EL (cell line): ENCODE measurements at regions not wholly inside any gene's neighbourhood (a gene's known extent, or its start where the extent isn't known, plus 50 kb on each side); places are given as distances from the start of the nearest gene placed in this dataset.
"Not testable (repeated sequence)": the region's sequence is repeated elsewhere in the genome, so short reads cannot be mapped to it uniquely, and the experiment has no call there.

Experiments used
- DNase-seq: peaks from one replicate; pipeline ENCODE4 v3.0.0-alpha.2; 2016

DNA sequence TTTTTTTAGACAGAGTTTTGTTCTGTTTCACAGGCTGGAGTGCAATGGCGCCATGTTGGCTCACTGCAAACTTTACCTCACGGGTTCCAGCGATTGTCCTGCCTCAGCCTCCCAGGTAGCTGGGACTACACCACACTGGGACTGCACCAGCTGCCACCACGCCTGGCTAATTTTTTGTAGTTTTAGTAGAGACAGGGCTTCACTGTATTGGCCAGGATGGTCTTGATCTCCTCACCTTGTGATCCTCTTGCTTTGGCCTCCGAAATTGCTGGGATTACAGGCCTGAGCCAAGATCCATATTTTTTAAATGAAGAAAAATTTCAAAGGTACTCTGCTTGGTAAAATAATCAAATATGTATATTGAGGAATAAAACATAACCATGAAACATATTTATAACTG lies 195.8 kb upstream of the TPTE start:
- peak; percentile 76 for DNase-seq

GRCh38 chr21:10326146-10326545 lies 195.2 kb upstream of the TPTE start:
- not testable (repeated sequence) for DNase-seq

GRCh38 chr21:10328646-10329045 lies 192.7 kb upstream of the TPTE start:
- not testable (repeated sequence) for DNase-seq

DNA sequence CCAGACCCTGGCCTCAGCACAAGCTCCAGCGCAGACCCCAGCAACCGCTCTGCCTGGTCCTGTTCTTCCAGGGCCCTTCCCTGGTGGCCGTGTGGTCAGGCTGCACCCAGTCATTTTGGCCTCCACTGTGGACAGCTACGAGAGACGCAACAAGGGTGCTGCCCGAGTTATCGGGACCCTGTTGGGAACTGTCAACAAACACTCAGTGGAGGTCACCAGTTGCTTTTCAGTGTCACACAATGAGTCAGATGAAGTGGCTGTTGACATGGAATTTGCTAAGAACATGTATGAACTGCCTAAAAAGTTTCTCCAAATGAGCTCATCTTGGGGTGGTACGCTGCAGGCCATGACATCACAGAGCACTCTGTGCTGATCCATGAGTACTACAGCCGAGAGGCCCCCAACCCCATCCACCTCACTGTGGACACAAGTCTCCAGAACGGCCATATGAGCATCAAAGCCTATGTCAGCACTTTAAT lies 190.7 kb upstream of the TPTE start:
- DNase-seq = not testable (repeated sequence)

DNA sequence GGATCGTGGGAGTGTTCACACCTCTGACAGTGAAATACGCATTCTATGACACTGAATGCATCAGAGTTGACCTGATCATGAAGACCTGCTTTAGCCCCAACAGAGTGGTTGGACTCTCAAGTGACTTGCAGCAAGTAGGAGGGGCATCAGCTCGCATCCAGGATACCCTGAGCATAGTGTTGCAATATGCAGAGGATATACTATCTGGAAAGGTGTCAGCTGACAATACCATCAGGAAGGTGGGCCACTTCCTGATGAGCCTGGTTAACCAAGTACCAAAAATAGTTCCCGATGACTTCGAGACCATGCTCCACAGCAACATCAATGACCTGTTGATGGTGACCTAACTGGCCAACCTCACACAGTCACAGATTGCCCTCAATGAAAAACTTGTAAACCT lies 190.2 kb upstream of the TPTE start:
- DNase-seq = not testable (repeated sequence)

DNA sequence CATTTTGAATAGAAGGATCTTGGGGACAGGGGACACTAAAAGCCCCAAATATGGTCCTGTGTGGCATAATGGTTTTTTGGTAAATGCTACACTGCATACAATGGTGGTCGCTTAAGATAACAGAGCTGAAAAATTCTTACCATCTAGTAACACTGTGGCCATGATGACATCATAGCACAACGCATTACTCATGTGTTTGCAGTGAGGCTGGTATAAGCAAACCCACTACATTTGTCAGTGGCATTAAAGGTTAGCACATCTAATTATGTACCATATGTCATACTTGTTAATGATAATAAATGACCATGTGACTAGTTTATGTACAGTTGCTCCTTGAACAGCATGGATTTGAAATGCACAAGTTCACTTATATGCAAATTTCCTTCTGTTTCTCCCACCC lies 188.4 kb upstream of the TPTE start:
- DNase-seq = not testable (repeated sequence)

DNA sequence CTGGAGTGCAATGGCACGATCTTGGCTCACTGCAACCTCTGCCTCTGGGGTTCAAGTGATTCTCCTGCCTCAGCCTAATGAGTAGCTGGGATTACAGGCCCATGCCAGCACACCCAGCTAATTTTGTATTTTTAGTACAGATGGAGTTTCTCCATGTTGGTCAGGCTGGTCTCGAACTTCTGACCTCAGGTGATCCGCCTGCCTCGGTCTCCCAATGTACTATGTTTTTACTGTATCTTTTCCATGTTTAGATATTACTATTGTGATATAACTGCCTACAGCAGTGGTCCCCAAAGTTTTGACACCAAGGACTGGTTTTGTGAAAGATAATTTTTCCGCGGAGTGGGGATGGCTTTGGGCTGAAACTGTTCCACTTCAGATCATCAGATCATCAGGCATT lies 187.0 kb upstream of the TPTE start:
- DNase-seq = not testable (repeated sequence)

DNA sequence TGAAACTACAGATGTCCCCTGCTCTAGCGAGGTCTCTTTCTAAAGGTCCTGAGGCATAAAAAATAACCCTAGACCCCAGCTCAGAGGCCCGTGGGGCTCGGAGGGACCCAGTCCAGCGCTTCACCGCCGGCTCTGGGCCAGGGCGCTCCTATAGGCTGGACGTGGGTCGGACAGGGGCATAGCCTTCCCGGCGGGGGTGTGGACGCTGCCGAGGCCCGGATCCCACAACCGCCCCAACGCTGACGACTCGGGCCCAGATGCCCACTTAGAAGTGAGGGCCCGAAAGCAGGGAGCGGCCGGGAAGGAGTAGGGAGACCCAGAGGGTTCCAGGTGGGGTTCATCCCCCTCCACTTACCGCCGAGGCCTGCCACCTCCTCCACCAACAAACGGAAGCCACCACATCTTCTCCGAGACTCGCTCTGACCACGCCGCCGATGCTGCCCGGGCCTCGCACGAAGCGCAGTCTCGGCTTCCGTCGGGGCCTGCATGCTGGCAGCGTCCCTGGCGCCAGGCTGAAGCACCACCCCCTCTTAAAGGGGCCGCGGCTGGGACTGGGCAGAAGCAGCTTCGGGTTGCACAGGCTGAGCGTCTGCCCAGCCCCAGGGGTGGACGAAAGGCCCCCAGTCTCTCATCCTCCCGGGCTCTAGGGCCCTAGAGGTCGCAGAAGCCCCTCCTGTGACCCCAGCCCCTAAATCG lies 179.0 kb upstream of the TPTE start:
- DNase-seq = not testable (repeated sequence)

DNA sequence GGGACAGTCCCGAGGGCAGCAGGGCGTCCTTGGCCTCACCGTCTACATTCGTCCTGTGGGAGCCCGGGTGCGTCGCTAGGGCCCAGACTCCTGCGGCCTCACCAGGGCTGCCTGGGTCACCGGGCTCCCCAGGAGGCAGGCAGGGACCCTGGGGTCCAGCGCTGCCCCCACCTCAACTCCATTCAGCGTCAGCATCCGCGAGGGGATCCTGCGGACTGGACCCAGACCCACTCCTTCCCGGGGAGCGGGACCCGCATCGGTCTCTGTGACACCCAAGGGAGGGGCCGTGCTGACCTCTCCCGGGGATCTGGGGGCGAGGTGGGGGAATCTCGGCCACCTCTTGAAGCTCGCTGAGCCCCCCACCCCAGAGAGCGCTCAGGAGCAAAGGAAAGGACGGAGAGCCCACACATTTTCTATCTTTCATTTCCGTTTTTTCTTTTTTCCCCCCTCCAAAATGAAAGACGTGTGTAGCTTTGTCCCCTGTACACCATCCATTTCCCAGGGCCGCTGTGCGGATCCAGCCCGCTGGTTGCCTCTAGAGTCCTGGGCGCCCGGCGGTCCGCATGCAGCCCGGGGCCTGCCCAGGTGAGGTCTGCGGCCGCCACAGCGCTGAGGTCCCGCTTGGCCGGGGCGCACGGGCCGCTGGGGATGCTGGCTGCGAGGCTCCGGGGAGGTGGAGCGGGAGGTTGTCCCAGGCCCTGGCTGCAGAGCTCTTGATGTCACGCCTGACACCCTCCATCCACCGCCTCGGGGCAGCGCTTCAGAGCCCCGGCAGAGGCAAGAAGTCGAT lies 178.0 kb upstream of the TPTE start:
- not testable (repeated sequence) for DNase-seq

DNA sequence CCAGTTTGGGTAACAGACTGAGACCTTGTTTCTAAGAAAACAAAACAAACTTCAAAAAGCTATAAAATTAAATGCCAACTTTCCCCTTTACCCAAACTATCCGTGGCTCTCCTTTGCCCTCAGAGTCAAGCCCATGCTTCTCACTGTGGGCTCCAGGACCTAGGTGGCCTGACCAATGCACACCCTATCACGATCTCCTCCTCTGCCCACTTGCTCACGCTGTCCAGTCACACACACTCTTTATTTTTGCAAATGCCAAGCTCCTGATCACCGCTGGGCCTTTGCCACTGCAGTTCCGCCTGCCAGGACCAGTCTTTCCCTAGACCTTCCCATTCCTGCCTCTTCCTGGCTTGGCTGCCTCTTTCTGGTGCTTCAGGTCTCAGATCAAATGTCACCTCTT lies 177.1 kb upstream of the TPTE start:
- DNase-seq = not testable (repeated sequence)

GRCh38 chr21:10345178-10345612 lies 176.2 kb upstream of the TPTE start:
- DNase-seq = not testable (repeated sequence)

- DNase-seq = not testable (repeated sequence)
Observed at GRCh38 chr21:10346249-10346648, 175.1 kb upstream of the TPTE start.

- DNase-seq = not testable (repeated sequence)
Observed at GRCh38 chr21:10346933-10347615, 174.3 kb upstream of the TPTE start.

- DNase-seq = not testable (repeated sequence)
Observed at GRCh38 chr21:10347675-10348074, 173.7 kb upstream of the TPTE start.

DNA sequence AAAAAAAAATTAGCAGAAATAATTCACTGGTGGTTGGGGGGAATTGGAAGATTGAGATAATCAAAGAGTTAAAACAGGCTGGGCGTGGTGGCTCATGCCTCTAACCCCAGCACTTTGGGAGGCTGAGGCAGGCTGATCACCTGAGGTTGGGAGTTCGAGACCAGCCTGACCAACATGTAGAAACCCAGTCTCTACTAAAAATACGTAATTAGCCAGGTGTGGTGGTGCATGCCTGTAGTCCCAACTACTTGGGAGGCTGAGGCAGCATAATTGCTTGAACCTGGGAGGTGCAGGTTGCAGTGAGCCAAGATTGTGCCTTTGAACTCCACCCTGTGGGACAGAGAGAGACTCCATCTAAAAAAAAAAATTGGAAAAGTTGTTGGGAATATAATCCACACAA lies 173.2 kb upstream of the TPTE start:
- DNase-seq = not testable (repeated sequence)

DNA sequence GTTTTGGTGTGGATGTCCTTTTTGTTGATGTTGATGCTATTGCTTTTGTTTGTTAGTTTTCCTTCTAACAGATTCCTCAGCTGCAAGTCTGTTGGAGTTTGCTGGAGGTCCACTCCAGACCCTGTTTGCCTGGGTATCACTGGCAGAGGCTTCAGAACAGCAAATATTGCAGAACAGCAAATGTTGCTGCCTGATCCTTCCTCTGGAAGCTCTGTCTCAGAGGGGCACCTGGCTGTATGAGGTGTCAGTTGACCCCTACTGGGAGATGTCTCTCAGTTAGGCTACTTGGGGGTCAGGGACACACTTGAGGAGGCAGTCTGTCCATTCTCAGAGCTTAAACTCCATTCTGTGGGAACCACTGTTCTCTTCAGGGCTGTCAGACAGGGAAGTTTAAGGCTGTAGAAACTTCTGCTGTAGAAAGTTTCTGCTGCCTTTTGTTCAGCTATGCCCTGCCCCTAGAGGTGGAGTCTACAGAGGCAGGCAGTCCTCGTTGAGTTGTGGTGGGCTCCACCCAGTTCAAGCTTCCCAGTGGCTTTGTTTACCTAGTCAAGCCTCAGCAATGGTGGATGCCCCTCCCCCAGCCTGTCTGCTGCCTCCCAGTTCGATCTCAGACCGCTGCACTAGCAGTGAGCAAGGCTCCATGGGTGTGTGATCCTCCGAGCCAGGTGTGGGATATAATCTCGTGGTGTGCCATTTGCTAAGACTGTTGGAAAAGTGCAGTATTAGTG lies 166.4 kb upstream of the TPTE start:
- DNase-seq = not testable (repeated sequence)

DNA sequence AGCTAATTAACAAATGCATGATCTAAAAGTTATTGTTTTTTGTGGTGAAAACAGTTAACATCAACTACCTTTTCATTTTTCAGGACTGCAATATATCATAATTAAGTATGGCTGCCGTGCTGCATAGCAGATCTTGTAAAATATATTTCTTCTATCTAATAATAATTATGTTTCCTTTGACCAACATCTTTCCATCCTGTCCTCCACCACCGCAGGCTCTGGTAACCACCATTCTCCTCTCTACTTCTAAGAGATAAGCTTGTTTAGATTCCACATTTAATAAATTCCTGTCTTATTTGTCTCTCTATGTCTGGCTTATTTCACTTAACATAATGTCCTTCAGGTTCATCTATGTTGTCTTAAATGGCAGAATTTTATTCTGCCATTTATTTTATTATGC lies 162.3 kb upstream of the TPTE start:
- not testable (repeated sequence) for DNase-seq

GRCh38 chr21:10359911-10360310 lies 161.5 kb upstream of the TPTE start:
- DNase-seq = not testable (repeated sequence)

DNA sequence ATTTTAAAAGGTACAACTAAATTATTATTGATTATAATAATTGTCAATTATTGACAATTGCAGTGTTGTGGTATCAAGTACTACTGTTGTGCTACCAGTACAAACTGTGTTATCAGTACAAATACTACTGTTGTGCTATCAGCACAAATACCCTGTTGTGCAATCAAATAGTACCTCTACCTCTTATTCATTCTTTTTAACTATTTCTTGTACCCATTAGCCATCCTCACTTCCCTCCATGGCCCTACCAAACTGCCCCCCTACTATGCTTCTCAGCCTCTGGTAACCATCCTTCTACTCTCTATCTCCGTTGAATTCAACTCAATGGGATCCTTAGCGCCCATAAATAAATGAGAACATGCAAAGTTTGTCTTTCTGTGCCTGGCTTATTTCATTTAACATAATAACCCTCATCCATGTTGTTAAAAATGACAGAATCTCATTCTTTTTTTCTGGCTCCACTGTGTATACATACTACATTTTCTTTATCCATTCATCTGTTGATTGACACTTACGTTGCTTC lies 160.1 kb upstream of the TPTE start:
- not testable (repeated sequence) for DNase-seq

DNA sequence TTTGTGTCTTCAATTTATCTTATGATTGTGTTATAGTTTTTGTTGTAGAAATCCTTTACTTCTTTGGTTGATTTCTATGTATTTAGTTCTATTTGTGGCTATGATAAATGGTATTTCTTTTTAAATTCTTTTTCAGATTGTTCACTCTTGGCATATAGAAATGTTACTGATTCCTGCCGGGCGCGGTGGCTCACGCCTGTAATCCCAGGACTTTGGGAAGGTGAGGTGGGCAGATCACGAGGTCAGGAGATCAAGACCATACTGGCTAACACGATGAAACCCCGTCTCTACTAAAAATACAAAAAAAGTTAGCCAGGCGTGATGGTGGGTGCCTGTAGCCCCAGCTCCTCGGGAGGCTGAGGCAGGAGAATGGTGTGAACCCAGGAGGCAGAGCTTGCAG lies 158.6 kb upstream of the TPTE start:
- not testable (repeated sequence) for DNase-seq

DNA sequence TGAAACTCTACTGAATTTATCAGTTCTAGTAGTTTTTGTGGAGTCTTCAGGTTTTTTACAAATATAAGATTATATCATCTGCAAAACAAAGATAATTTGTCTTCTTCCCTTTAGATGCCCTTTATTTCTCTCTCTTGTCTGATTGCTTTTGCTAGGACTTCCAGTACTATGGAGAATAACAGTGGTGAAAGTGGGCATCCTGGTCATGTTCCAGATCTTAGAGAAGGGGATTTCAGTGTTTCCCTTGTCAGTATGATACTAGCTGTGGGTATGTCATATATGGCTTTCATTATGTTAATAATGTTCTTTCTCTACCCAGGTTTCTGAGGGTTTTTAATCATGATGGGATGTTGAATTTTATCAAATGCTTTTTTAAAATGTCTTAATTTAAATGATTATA lies 158.1 kb upstream of the TPTE start:
- not testable (repeated sequence) for DNase-seq

DNA sequence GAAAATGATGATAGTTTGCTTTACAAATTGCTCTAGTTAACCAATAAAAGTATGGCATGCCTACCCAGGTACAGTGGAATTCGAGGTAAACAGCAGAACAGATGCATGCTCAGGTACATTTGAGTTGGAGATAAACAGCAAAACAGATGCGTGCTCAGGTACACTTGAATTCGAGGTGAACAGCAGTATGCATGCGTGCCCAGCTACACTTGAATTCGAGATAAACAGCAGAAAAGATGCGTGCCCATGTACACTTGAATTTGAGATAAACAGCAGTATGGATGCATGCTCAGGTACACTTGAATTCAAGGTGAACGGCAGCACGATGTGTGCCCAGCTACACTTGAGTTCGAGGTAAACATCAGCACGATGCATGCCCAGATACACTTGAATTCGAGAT lies 155.2 kb upstream of the TPTE start:
- not testable (repeated sequence) for DNase-seq
